Smooth muscle cell (in vitro differentiated cells): ENCODE measurements at regions not wholly inside any gene's neighbourhood (a gene's known extent, or its start where the extent isn't known, plus 50 kb on each side); places are given as distances from the start of the nearest gene placed in this dataset.

Source experiments
- DNase-seq: peaks from one replicate; lab custom pipeline; 2025; ENCODE audit not compliant: unreplicated experiment; lab: John Stamatoyannopoulos, UW
- H2AFZ ChIP-seq: fragments of 200-600 bp; sonication (generic); 2 replicates; pipeline ENCODE4 v1.6.0; 2016; ENCODE audit warnings: antibody characterized with exemption, low read depth, mild to moderate bottlenecking
- H3F3A ChIP-seq: fragments of 200-600 bp; sonication (generic); 2 replicates; pipeline ENCODE4 v1.6.0; 2017; ENCODE audit warnings: antibody characterized with exemption, low read depth
- H3K27ac ChIP-seq: fragments of 200-600 bp; sonication (generic); 2 replicates; pipeline ENCODE4 v1.5.1; 2016; ENCODE audit warnings: low read depth, mild to moderate bottlenecking
- H3K27me3 ChIP-seq: fragments of 200-600 bp; sonication (generic); 2 replicates; pipeline ENCODE4 v1.6.1; 2016; ENCODE audit warnings: low read depth, mild to moderate bottlenecking
- H3K36me3 ChIP-seq: fragments of 200-600 bp; sonication (generic); 2 replicates; pipeline ENCODE4 v1.5.1; 2016; ENCODE audit warnings: low read depth
- H3K4me1 ChIP-seq: fragments of 200-600 bp; sonication (generic); 2 replicates; pipeline ENCODE4 v1.5.1; 2016; ENCODE audit warnings: low read depth
- H3K4me2 ChIP-seq: fragments of 200-600 bp; sonication (generic); 2 replicates; pipeline ENCODE4 v1.6.0; 2016; ENCODE audit warnings: mild to moderate bottlenecking
- H3K4me3 ChIP-seq: fragments of 200-600 bp; sonication (generic); 2 replicates; pipeline ENCODE4 v1.5.1; 2016; ENCODE audit warnings: mild to moderate bottlenecking
- H3K79me2 ChIP-seq: fragments of 200-600 bp; sonication (generic); 2 replicates; pipeline ENCODE4 v1.6.0; 2016; ENCODE audit warnings: low read depth, mild to moderate bottlenecking
- H3K9ac ChIP-seq: fragments of 200-600 bp; sonication (generic); 2 replicates; pipeline ENCODE4 v1.6.0; 2016; ENCODE audit warnings: low read depth
- H3K9me3 ChIP-seq: fragments of 200-600 bp; sonication (generic); replicated peaks from 2 replicates; pipeline ENCODE4 v1.5.1; 2016; ENCODE audit warnings: low read depth
- H4K20me1 ChIP-seq: fragments of 200-600 bp; sonication (generic); 2 replicates; pipeline ENCODE4 v1.6.0; 2016; ENCODE audit warnings: low read depth
- WGBS: methylation state at CpG from one replicate; pipeline ENCODE4 v1.1.7; 2016; ENCODE audit warnings: low lambda C conversion rate; 5-methylcytosine and 5-hydroxymethylcytosine counted together
- TF ChIP-seq, protein P1 (sequence below): fragments of 200-600 bp; sonication (generic); IDR thresholded peaks from 2 replicates; pipeline ENCODE4 v1.5.1; 2017; ENCODE audit warnings: borderline replicate concordance, mild to moderate bottlenecking, antibody characterized with exemption; ENCODE audit not compliant: insufficient read depth, poor library complexity, severe bottlenecking

- TF ChIP-seq, protein P1, sequence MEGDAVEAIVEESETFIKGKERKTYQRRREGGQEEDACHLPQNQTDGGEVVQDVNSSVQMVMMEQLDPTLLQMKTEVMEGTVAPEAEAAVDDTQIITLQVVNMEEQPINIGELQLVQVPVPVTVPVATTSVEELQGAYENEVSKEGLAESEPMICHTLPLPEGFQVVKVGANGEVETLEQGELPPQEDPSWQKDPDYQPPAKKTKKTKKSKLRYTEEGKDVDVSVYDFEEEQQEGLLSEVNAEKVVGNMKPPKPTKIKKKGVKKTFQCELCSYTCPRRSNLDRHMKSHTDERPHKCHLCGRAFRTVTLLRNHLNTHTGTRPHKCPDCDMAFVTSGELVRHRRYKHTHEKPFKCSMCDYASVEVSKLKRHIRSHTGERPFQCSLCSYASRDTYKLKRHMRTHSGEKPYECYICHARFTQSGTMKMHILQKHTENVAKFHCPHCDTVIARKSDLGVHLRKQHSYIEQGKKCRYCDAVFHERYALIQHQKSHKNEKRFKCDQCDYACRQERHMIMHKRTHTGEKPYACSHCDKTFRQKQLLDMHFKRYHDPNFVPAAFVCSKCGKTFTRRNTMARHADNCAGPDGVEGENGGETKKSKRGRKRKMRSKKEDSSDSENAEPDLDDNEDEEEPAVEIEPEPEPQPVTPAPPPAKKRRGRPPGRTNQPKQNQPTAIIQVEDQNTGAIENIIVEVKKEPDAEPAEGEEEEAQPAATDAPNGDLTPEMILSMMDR, result no peak
These were observed 314.9 kb upstream of the TSHZ3 start for GRCh38 chr19:31664096-31664495.

GRCh38 chr19:31664997-31665396 lies 315.8 kb upstream of the TSHZ3 start:
- no peaks in the 10 kb centered on the region for H3K27me3 ChIP-seq
- no peak overlapping the region for H3K9ac ChIP-seq
- H4K20me1 ChIP-seq, result no peaks in the 10 kb centered on the region
- DNase-seq, result no peak
- H2AFZ ChIP-seq, result no peak overlapping the region
- H3K79me2 ChIP-seq, result no peaks in the 10 kb centered on the region
- H3F3A ChIP-seq, result no peaks in the 10 kb centered on the region
- no peak overlapping the region for H3K27ac ChIP-seq
- H3K4me1 ChIP-seq, result no peaks in the 10 kb centered on the region
- no peak overlapping the region for H3K4me2 ChIP-seq
- WGBS, result 94% methylated on average over 6 of the region's 6 CpGs
- no peaks in the 10 kb centered on the region for H3K36me3 ChIP-seq
- no peaks in the 10 kb centered on the region for H3K9me3 ChIP-seq
- no peak overlapping the region for H3K4me3 ChIP-seq
- TF ChIP-seq, protein P1, result no peak

More at GRCh38 chr19:31664096-31664495, 314.9 kb upstream of the TSHZ3 start:
- Histone ChIP-seq H3K27ac (no peak overlapping the region), H3K79me2 (no peaks in the 10 kb centered on the region), H3K4me3 (no peak overlapping the region), H3K9ac (no peak overlapping the region), H3K9me3 (no peaks in the 10 kb centered on the region), H4K20me1 (no peaks in the 10 kb centered on the region), H3K36me3 (no peaks in the 10 kb centered on the region), H3K4me1 (no peaks in the 10 kb centered on the region), H3K4me2 (no peak overlapping the region), H3K27me3 (no peaks in the 10 kb centered on the region), H3F3A (no peaks in the 10 kb centered on the region), H2AFZ (no peak overlapping the region)
- WGBS, result 88% methylated on average over 7 of the region's 7 CpGs
- no peak for DNase-seq

DNA sequence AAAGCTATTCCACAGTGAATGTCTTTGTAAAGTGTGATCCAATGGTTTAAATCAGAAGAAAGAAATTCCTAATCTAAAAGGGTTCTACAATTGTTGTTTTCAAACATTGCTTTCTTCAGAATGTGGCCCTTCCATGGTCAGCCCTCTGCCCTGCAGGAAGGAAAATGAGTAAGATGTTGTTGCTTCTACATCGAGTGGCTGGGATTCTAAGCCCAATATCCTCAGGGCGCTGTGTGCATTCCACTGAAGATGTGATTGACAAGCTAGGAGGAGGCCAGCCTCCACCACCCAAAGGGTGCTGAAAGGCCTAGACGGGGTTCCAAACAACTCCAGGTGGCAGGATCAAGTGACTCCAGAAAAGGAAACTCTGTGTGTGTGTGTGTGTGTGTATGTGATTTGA lies 316.9 kb upstream of the TSHZ3 start:
- Histone ChIP-seq H3K9ac (no peak overlapping the region), H3K9me3 (no peaks in the 10 kb centered on the region), H3K4me2 (no peak overlapping the region), H3K27ac (no peak overlapping the region), H3K36me3 (no peaks in the 10 kb centered on the region), H4K20me1 (no peaks in the 10 kb centered on the region), H2AFZ (no peak overlapping the region), H3K4me3 (no peak overlapping the region), H3K79me2 (no peaks in the 10 kb centered on the region), H3K4me1 (no peaks in the 10 kb centered on the region), H3K27me3 (no peaks in the 10 kb centered on the region), H3F3A (no peaks in the 10 kb centered on the region)
- DNase-seq, result no peak
- WGBS, result 67% methylated on average over 3 of the region's 3 CpGs
- TF ChIP-seq, protein P1, result no peak

DNA sequence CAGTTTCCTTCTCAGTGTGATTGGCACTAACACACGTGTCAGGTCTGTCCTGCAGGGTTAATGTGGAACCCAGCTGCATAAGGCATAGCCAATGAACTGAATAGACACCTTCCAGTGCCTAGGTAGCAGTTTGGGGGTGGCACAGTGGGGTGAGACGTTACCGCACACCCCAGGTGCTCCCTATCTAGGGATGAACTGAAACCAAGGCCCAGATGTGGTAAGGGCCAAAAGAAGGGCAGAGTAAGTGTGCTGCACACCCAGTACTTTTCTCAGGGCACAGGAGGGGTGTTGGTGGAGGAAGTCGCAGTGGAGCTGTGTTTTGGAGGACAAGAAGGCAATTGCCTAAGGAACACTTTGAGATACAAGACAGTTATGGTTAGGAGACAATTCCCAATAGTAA lies 317.9 kb upstream of the TSHZ3 start:
- TF ChIP-seq, protein P1, result no peak
- H3K9me3 ChIP-seq, result no peaks in the 10 kb centered on the region

More for the DNA sequence above, 317.9 kb upstream of the TSHZ3 start:
- Histone ChIP-seq H3K27ac (no peak overlapping the region), H3F3A (no peaks in the 10 kb centered on the region), H3K4me3 (no peak overlapping the region), H3K4me2 (no peak overlapping the region), H3K9ac (no peak overlapping the region), H3K27me3 (no peaks in the 10 kb centered on the region), H4K20me1 (no peaks in the 10 kb centered on the region), H3K79me2 (no peaks in the 10 kb centered on the region), H3K4me1 (no peaks in the 10 kb centered on the region), H2AFZ (no peak overlapping the region), H3K36me3 (no peaks in the 10 kb centered on the region)
- DNase-seq, result no peak
- 89% methylated on average over 4 of the region's 4 CpGs for WGBS
